A549 (cell line): ENCODE measurements at regions not wholly inside any gene's neighbourhood (a gene's known extent, or its start where the extent isn't known, plus 50 kb on each side); places are given as distances from the start of the nearest gene placed in this dataset.

ENCODE experiments used
- EHMT2 ChIP-seq: fragments of 200-600 bp; sonication (generic); IDR thresholded peaks from 2 replicates; pipeline ENCODE4 v1.6.1; 2016; ENCODE audit warnings: antibody characterized with exemption, low read depth, mild to moderate bottlenecking, moderate library complexity
- HDAC2 ChIP-seq: fragments of 200-600 bp; sonication (generic); IDR thresholded peaks from 2 replicates; pipeline ENCODE4 v1.6.1; 2016
- MAX ChIP-seq: IDR thresholded peaks from 2 replicates; pipeline ENCODE4 v1.6.1; 2012
- PHF8 ChIP-seq: fragments of 200-600 bp; sonication (generic); IDR thresholded peaks from 2 replicates; pipeline ENCODE4 v1.6.1; 2016; ENCODE audit warnings: low read depth, mild to moderate bottlenecking, antibody characterized with exemption, moderate library complexity, borderline replicate concordance
- POLR2A ChIP-seq: IDR thresholded peaks from 2 replicates; pipeline ENCODE4 v1.6.1; 2012; ENCODE audit warnings: mild to moderate bottlenecking, low read length
- RAD21 ChIP-seq, 2 experiments: fragments of >200 bp in 1 of 2; sonication (Bioruptor Twin) in 1 of 2; formaldehyde crosslinking in 1 of 2; IDR thresholded peaks in 1 of 2; conservative IDR thresholded peaks in 1 of 2; 2 replicates in 1 of 2; 3 replicates in 1 of 2; pipeline ENCODE4 v1.6.1; 2012 to 2018; ENCODE audit warnings: inconsistent platforms in 1 of 2
- TF ChIP-seq, protein P1 (sequence below): fragments of >200 bp; sonication (Bioruptor Twin); formaldehyde crosslinking; IDR thresholded peaks from 3 replicates; pipeline ENCODE4 v1.5.1; 2016
- TF ChIP-seq, protein P2 (sequence below): fragments of 250-450 bp; sonication (Bioruptor Pico); IDR thresholded peaks from 2 replicates; pipeline ENCODE4 v1.5.0; 2021; ENCODE audit warnings: mild to moderate bottlenecking, moderate library complexity, borderline replicate concordance

- no peak for TF ChIP-seq POLR2A
- TF ChIP-seq, protein P1, sequence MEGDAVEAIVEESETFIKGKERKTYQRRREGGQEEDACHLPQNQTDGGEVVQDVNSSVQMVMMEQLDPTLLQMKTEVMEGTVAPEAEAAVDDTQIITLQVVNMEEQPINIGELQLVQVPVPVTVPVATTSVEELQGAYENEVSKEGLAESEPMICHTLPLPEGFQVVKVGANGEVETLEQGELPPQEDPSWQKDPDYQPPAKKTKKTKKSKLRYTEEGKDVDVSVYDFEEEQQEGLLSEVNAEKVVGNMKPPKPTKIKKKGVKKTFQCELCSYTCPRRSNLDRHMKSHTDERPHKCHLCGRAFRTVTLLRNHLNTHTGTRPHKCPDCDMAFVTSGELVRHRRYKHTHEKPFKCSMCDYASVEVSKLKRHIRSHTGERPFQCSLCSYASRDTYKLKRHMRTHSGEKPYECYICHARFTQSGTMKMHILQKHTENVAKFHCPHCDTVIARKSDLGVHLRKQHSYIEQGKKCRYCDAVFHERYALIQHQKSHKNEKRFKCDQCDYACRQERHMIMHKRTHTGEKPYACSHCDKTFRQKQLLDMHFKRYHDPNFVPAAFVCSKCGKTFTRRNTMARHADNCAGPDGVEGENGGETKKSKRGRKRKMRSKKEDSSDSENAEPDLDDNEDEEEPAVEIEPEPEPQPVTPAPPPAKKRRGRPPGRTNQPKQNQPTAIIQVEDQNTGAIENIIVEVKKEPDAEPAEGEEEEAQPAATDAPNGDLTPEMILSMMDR: no peak
- no peak for TF ChIP-seq HDAC2
- no peak for TF ChIP-seq EHMT2
- no peak for TF ChIP-seq PHF8
- TF ChIP-seq, protein P2, sequence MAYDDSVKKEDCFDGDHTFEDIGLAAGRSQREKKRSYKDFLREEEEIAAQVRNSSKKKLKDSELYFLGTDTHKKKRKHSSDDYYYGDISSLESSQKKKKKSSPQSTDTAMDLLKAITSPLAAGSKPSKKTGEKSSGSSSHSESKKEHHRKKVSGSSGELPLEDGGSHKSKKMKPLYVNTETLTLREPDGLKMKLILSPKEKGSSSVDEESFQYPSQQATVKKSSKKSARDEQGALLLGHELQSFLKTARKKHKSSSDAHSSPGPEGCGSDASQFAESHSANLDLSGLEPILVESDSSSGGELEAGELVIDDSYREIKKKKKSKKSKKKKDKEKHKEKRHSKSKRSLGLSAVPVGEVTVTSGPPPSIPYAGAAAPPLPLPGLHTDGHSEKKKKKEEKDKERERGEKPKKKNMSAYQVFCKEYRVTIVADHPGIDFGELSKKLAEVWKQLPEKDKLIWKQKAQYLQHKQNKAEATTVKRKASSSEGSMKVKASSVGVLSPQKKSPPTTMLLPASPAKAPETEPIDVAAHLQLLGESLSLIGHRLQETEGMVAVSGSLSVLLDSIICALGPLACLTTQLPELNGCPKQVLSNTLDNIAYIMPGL (CRISPR knock-in tag): no peak
- no peak for TF ChIP-seq RAD21 (conservative IDR thresholded peaks at IDR 0.05 in 1 of 2, IDR thresholded peaks at IDR 0.05 in 1 of 2)
- TF ChIP-seq MAX: no peak
Observed at GRCh38 chr1:106789686-106790085, 266.8 kb upstream of the PRMT6 start.
